Adipocyte (in vitro differentiated cells): ENCODE measurements at regions not wholly inside any gene's neighbourhood (a gene's known extent, or its start where the extent isn't known, plus 50 kb on each side); places are given as distances from the start of the nearest gene placed in this dataset.
A peak's percentile ranks its signal among the peaks of the same experiment; 100 is the strongest.

Source experiments
- DNase-seq: peaks from one replicate; pipeline ENCODE4 v3.0.0-alpha.2; 2015; ENCODE audit warnings: low read depth
- H3K27me3 ChIP-seq: replicated peaks from 2 replicates; pipeline ENCODE4 v1.7.0; 2013; ENCODE audit warnings: mild to moderate bottlenecking, low read length, moderate library complexity; ENCODE audit not compliant: control insufficient read depth, insufficient read depth
- H3K36me3 ChIP-seq: 2 replicates; pipeline ENCODE4 v1.7.0; 2013; ENCODE audit warnings: low read length, mild to moderate bottlenecking, moderate library complexity; ENCODE audit not compliant: control insufficient read depth, insufficient read depth, severe bottlenecking
- H3K4me1 ChIP-seq: 2 replicates; pipeline ENCODE4 v1.7.0; 2013; ENCODE audit warnings: mild to moderate bottlenecking, low read length, moderate library complexity; ENCODE audit not compliant: control insufficient read depth, insufficient read depth
- H3K4me3 ChIP-seq: 2 replicates; pipeline ENCODE4 v1.7.0; 2013; ENCODE audit warnings: mild to moderate bottlenecking, low read length, moderate library complexity
- H3K9ac ChIP-seq: 2 replicates; pipeline ENCODE4 v1.7.0; 2013; ENCODE audit warnings: mild to moderate bottlenecking, low read length, moderate library complexity
- H3K9me3 ChIP-seq: 2 replicates; pipeline ENCODE4 v1.7.0; 2013; ENCODE audit warnings: mild to moderate bottlenecking, low read length, moderate library complexity; ENCODE audit not compliant: control insufficient read depth

DNA sequence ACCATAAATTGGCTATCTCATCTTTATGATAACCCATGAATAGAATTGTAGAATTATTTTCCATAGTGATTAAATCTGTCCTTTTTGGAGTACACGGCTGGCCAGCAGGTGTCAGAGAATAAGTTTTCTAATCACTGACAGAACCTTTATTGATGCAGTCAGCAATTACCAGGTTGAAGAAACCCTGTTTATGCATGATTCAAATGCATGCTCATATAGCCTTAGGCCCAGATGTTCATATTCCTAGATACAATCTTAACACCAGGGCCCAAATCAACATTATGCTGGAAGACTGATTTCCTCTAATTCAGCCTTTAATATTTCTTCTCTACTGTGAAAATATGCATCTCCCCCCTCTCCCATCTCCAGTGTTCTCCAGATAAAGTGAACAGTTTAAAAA, 243.5 kb upstream of the DCBLD2 start:
- Histone ChIP-seq H3K27me3 (no peaks in the 10 kb centered on the region), H3K9ac (no peak overlapping the region), H3K4me3 (no peak overlapping the region), H3K36me3 (no peaks in the 10 kb centered on the region), H3K4me1 (peaks cover 5% of the 10 kb centered on the region), H3K9me3 (no peaks in the 10 kb centered on the region)
- DNase-seq, result no peak

- peaks cover 4% of the 10 kb centered on the region for H3K4me1 ChIP-seq
- no peaks in the 10 kb centered on the region for H3K36me3 ChIP-seq
- H3K9me3 ChIP-seq, result no peaks in the 10 kb centered on the region
- H3K4me3 ChIP-seq, result no peak overlapping the region
- H3K27me3 ChIP-seq, result no peaks in the 10 kb centered on the region
- no peak overlapping the region for H3K9ac ChIP-seq
- no peak for DNase-seq
Observed at GRCh38 chr3:99143493-99143892, 242.0 kb upstream of the DCBLD2 start.

DNA sequence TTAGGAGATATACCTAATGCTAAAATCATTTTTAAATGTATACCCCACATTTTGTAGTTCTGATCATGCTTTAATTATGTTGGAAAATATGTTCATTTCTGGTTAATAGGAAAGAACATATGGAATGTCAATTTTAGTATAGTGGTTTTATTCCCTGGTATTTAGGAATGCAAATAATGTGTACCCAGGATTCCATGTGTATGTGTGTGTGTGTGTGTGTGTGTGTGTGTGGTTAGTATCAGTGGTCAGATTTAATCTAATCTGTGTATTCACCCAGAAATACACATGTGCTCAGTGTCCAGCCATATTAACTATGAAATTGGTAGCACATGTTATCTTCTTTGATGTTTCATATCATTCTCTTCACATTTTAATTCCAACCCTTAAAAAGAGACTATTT, 233.5 kb upstream of the DCBLD2 start:
- peaks cover 9% of the 10 kb centered on the region for H3K4me1 ChIP-seq
- no peak overlapping the region for H3K9ac ChIP-seq
- H3K36me3 ChIP-seq, result no peaks in the 10 kb centered on the region
- H3K4me3 ChIP-seq, result no peak overlapping the region
- no peaks in the 10 kb centered on the region for H3K27me3 ChIP-seq
- H3K9me3 ChIP-seq, result no peaks in the 10 kb centered on the region
- DNase-seq, result no peak

DNA sequence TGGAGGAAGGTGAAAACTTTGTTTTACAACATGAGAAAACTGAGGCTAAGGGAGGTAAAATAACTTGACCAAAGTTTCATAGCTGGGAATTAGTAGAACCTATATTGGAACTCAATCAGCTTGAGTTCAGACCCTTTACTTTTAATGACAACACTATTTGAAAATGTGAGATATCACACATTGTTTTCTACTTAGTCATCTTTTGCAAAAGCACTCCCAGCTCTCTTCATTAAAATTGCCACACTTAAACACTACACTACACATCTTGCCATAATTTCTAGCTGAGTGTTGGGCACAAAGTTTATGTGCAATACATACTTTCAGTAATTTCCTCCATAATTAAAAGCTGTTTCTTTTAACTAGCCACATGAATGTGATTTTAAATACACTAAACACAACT, 230.4 kb upstream of the DCBLD2 start:
- Histone ChIP-seq H3K9me3 (no peaks in the 10 kb centered on the region), H3K27me3 (no peaks in the 10 kb centered on the region), H3K9ac (no peak overlapping the region), H3K36me3 (no peaks in the 10 kb centered on the region), H3K4me1 (peaks cover 31% of the 10 kb centered on the region), H3K4me3 (no peak overlapping the region)
- DNase-seq, result peak; percentile 5

GRCh38 chr3:99128725-99129505, 227.4 kb upstream of the DCBLD2 start:
- H3K27me3 ChIP-seq, result no peaks in the 10 kb centered on the region
- peak overlapping the region; percentile 55 for H3K4me3 ChIP-seq
- no peaks in the 10 kb centered on the region for H3K9me3 ChIP-seq
- H3K9ac ChIP-seq, result peak overlapping the region; percentile 65
- DNase-seq, result peak; percentile 93
- H3K4me1 ChIP-seq, result peaks cover 34% of the 10 kb centered on the region
- H3K36me3 ChIP-seq, result no peaks in the 10 kb centered on the region

- Histone ChIP-seq H3K36me3 (no peaks in the 10 kb centered on the region), H3K9ac (peak overlapping the region; percentile 65), H3K9me3 (no peaks in the 10 kb centered on the region), H3K4me1 (peaks cover 34% of the 10 kb centered on the region), H3K4me3 (peak overlapping the region; percentile 55), H3K27me3 (no peaks in the 10 kb centered on the region)
- DNase-seq, result peak; percentile 49
Observed at GRCh38 chr3:99128235-99128634, 226.7 kb upstream of the DCBLD2 start.

GRCh38 chr3:99126316-99126715, 224.8 kb upstream of the DCBLD2 start:
- H3K9ac ChIP-seq, result no peak overlapping the region
- peaks cover 26% of the 10 kb centered on the region for H3K4me1 ChIP-seq
- H3K4me3 ChIP-seq, result no peak overlapping the region
- H3K27me3 ChIP-seq, result no peaks in the 10 kb centered on the region
- DNase-seq, result no peak
- no peaks in the 10 kb centered on the region for H3K36me3 ChIP-seq
- H3K9me3 ChIP-seq, result no peaks in the 10 kb centered on the region

DNA sequence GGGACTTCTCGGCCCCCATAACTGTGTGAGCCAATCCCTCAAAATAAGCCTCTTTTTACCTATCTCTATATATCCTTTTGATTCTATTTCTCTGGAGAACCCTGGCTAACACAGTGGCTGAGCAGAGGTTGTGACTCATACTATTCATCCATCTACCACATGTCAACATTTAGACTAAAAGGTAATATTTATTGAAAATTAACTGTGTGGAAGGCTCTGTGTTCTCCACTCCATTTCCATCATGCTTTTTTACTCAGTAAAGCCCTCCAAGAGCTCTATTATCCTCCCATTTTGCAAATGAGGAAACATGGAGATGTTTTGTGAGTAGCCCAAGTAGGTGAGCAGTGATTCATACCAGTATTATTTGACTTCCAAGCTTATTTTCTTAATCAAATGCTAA, 217.9 kb upstream of the DCBLD2 start:
- Histone ChIP-seq H3K9me3 (no peaks in the 10 kb centered on the region), H3K9ac (no peak overlapping the region), H3K4me1 (no peaks in the 10 kb centered on the region), H3K36me3 (no peaks in the 10 kb centered on the region), H3K27me3 (no peaks in the 10 kb centered on the region), H3K4me3 (no peak overlapping the region)
- DNase-seq, result no peak

DNA sequence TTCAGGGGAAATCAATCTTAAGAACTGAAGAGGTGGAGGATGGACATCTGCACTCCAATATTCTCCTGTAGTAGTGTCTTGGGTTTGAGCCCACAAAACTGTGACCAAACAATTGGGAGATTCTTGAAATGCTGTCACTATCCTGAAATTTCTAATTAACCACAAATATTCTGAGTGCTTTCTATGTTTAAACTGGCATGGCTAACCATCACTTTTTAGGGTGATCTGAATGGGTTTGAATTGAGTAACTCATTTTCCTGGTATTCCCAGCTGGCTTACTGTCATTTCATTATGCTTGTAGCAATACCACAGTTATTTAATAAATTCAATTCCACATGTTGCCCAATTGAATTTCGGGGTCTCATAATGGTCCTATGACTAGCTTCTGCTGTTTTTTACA, 216.9 kb upstream of the DCBLD2 start:
- Histone ChIP-seq H3K4me3 (no peak overlapping the region), H3K27me3 (no peaks in the 10 kb centered on the region), H3K36me3 (no peaks in the 10 kb centered on the region), H3K4me1 (no peaks in the 10 kb centered on the region), H3K9me3 (no peaks in the 10 kb centered on the region), H3K9ac (no peak overlapping the region)
- peak; percentile 21 for DNase-seq

- H3K4me1 ChIP-seq, result no peaks in the 10 kb centered on the region
- no peak overlapping the region for H3K4me3 ChIP-seq
- DNase-seq, result peak; percentile 59
- no peaks in the 10 kb centered on the region for H3K36me3 ChIP-seq
- H3K27me3 ChIP-seq, result no peaks in the 10 kb centered on the region
- H3K9ac ChIP-seq, result no peak overlapping the region
- no peaks in the 10 kb centered on the region for H3K9me3 ChIP-seq
Observed at GRCh38 chr3:99114565-99115291, 213.2 kb upstream of the DCBLD2 start.

DNA sequence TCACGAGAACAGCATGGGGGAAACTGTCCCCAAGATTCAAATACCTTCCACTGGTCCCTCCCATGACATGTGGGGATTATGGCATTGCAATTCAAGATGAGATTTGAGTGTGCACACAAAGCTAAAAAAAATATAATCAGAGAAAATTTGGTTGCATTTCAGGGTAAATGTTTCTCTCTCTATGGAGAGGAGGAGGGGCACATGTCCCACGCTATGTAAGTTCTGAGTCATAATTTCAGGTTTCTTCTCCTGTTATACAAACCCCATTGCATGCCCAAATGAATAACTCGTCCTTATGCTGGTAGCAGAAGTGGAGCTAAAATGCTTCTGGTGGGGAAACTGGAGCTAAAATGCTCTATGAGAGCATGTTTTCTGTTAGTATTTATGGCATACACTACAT, 209.7 kb upstream of the DCBLD2 start:
- H3K27me3 ChIP-seq, result no peaks in the 10 kb centered on the region
- no peak for DNase-seq
- no peak overlapping the region for H3K9ac ChIP-seq
- peaks cover 16% of the 10 kb centered on the region for H3K4me1 ChIP-seq
- no peaks in the 10 kb centered on the region for H3K9me3 ChIP-seq
- H3K36me3 ChIP-seq, result no peaks in the 10 kb centered on the region
- no peak overlapping the region for H3K4me3 ChIP-seq
